ENCODE measurements at regions not wholly inside any gene's neighbourhood (a gene's known extent, or its start where the extent isn't known, plus 50 kb on each side); places are given as distances from the start of the nearest gene placed in this dataset.

DNA sequence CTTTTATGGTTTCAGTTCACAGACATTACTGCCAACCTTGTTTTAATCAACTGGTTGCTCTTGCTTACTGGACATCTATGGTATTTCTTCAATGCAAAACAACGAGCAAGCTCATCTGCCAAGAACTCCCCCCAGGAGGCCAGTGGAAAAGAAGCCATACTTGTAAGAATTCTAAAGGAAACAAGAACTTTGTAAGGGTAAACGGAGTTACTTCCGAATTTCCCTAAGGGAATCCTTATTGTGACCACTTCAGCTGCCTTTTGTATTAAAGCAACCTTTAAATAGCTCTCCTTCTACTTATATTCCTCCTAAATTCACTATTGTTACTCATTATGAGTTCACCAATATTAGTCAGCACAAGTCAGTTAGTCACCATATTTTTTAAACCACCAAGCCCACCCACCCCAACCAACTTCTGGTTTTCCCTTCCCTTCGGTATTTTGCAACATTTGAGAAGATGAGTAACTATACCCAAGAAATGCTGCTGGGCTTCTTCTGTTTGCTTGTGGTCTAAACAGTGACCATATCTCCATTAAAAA is 602.8 kb upstream of the DIPK2B start:
- DNase-seq: peak; percentile 70

DNA sequence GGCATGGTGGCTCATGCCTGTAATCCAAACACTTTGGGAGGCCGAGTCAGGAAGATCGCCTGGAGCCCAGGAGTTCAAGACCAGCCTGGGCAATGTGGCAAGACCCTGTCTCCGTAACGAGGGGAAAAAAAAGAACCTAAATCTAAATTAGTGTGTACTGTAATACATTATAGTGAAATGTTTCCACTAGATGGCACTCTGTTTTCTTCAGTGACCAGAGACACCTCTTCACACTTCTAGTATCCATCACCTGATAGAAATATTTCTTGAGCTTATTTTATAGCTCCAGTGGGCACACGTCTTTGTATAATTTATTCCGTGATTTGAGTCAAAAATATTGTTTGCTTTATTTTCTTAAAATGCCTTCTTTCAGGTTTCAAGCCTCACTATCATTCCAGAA is 600.9 kb upstream of the DIPK2B start:
- no peak for DNase-seq

GRCh38 chrX:45800746-45801453 is 600.2 kb upstream of the DIPK2B start:
- peak; percentile 75 for DNase-seq

GRCh38 chrX:45799576-45799975 is 598.9 kb upstream of the DIPK2B start:
- DNase-seq: no peak

GRCh38 chrX:45795546-45795945 is 594.9 kb upstream of the DIPK2B start:
- DNase-seq: no peak

GRCh38 chrX:45794995-45795337 is 594.3 kb upstream of the DIPK2B start:
- no peak for DNase-seq

DNA sequence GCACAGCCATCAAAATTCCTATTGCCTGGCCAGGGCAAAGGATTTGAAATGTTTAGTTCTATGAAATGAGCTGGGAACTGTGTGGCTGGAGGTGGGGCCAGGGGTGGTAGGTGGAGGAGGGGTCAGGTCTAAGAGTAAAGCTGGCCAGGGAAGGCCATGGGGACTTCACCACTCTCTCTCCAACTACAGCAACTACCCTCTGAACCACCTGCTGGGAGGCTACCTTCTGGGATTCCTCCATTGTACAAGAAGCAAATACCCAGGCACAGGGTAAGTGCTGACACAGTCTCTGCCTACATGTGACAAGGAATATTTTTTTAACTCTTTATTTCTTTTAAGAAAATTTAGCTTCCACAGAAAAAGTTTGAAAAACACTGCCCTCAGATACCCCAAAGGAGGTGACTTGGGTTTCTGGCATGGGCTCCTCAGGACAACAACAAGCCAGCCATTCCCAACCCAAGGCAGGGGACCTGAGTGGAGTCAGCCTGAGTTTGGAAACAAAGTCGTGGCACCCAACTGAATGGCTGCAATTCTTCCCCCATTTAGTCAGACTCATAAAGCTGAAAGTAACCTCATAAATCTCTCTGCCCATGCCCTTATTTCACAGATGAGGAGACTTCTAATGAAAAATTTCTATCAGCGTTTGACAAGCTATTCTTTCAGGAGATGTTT is 593.8 kb upstream of the DIPK2B start:
- no peak for DNase-seq

GRCh38 chrX:45788941-45789348 is 588.3 kb upstream of the DIPK2B start:
- no peak for DNase-seq

- no peak for DNase-seq
Measured at GRCh38 chrX:45788315-45788714, 587.6 kb upstream of the DIPK2B start.

- no peak for DNase-seq
Measured at GRCh38 chrX:45784590-45784989, 583.9 kb upstream of the DIPK2B start.

DNA sequence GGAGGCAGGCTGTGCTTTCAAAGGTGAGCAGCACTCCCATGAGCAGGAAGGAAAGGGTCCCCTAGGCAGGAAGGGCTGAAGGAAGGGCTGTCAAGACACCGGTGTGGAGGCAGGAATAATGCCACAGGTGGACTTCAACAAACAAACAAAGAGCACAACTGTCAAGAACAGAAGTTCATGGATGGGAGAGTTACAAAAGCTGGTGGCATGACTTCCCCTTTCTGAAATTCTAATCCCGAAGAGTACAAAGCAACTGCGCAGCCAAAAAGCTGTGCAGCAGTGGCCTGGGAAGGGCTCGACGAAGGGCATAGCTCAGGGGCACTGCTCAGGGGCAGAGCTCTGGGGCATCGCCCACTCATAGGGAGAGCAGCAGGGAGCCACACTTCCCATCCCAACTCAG is 582.3 kb upstream of the DIPK2B start:
- no peak for DNase-seq

- DNase-seq: no peak
Measured at GRCh38 chrX:45781901-45782553, 581.4 kb upstream of the DIPK2B start.

- no peak for DNase-seq
Measured at GRCh38 chrX:45778616-45779015, 577.9 kb upstream of the DIPK2B start.

DNA sequence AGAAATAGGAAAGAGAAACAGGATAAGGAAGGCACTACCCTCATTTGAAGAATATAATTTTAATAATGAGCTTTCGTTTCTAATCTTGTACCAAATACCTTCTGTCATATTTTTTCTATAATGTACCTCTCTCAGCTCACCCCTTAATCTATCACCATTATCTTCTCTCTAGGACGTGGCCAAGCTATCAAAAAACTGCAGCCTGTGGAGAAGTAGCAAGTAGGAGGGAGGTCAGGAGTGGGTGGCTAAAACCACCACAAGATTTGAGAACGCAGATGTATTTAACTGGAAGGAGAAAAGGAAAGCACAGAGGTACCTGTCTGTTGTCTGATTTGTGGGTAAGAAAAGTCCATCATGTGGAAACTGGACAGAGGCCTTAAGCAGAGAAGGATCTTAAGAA is 576.7 kb upstream of the DIPK2B start:
- no peak for DNase-seq

DNA sequence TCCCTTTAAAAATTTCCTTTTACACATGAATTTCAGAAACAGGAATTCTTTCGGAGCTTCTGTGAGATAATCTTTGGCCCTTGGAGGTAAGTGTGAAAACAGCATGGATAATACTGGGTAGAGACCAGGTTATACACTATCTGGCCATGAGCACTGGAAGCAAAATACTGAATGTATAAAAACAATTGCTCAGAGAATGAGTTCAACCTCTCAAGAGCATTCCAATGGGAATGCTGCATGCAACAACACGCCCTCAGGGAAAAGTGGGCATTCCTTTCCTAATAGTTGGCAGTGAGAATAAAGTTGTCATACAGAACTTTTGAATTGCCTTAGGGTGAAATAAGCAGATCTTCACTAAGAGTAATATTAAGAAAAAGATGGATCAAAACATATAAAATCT is 574.8 kb upstream of the DIPK2B start:
- no peak for DNase-seq

GRCh38 chrX:45774961-45775360 is 574.3 kb upstream of the DIPK2B start:
- peak; percentile 73 for DNase-seq

GRCh38 chrX:45773572-45773971 is 572.9 kb upstream of the DIPK2B start:
- DNase-seq: no peak

DNA sequence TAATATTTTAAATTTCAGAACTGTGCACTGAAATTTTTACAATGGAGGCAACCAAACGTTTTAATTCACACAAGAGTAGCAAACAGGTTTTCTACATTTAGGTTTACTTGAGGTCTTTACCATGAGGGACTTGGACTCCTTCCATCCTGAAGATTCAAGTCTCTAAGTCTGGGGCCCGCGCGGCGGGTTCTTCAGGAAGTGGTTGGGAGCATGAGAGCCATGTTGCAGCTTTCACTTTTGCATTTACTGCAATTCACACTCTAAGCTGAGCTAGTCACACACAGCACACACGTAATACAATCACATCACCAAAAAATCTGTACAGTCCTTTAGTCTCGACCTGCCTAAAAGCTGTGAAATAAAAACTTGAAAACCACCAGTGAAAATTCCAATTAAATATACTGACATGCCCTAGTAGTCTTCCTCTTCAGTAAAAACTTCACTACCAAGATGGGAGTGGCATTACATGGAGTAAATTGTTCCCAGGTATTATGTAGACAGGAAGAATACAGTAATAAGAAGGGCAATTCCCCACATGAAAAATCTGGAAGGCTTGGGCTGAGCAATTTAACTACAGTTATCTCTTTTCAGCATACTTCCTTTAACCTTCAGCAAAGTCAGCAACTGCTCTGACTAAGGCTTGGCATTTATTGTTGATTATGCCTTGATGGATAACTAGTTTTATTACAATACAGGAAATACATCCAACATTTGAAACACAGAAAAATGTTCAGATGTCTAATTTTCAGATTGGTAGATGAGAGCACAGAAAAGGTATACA is 571.1 kb upstream of the DIPK2B start:
- peak; percentile 84 for DNase-seq

GRCh38 chrX:45771114-45771513 is 570.4 kb upstream of the DIPK2B start:
- DNase-seq: no peak

GRCh38 chrX:45769761-45770582 is 569.3 kb upstream of the DIPK2B start:
- DNase-seq: peak; percentile 73

- no peak for DNase-seq
Measured at GRCh38 chrX:45768666-45769236, 568.1 kb upstream of the DIPK2B start.

DNA sequence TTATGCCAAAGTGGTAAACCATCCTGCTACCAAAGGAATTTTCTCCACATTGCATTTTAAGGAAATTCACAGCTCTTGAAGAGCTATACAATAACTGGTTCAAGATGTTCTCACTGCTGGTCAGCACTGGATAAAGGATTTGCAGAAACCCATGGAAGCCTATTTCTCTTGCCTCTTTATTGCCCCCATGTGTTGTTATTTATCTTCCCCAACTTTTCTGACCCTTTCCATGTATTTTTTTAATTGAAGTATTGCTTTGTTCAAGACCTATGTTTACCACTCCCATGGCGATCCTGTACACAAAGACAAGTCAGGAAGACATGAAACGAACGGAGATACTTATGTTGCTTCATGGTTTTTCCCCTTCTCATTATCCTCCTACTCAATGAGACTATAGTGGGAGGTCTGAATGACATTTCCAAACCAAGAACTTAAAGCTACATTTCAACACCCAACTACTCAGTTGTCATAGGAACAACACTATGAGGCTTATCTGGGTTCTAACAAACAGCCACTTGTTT is 566.4 kb upstream of the DIPK2B start:
- DNase-seq: no peak

Measured in activated effector memory CD4-positive, alpha-beta T cell treated with anti-CD3 and anti-CD28 coated beads, Interleukin-2, amount 50 U/mL, for 16 hours (primary cell).